ENCODE measurements at regions not wholly inside any gene's neighbourhood (a gene's known extent, or its start where the extent isn't known, plus 50 kb on each side); places are given as distances from the start of the nearest gene placed in this dataset.

GRCh38 chr3:139729300-139729699, 51.5 kb upstream of the NMNAT3 start:
- DNase-seq, result no peak

DNA sequence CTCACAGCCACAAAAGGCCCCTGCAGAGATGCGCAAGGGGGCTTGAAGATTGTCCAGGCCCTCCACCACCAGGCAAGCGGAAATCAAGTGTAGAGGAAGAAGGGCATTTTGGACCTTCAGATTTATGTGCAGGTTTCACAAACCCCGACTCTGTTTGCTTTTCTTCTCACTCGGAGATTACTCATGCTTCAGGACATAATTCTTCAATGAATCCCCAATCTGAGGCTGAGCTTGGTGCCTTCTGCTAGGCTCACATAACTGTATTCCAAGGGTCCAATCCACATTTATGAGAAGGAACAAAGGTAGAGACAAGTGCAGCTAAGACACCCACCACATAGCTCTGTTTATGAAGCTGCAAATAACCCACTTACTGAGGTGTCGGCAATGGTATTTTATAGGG, 50.6 kb upstream of the NMNAT3 start:
- no peak for DNase-seq

Data from NCI-H146 (cell line).